Body of pancreas (tissue), 4 donors: ENCODE measurements at regions not wholly inside any gene's neighbourhood (a gene's known extent, or its start where the extent isn't known, plus 50 kb on each side); places are given as distances from the start of the nearest gene placed in this dataset.

Source experiments
- CTCF ChIP-seq, 7 experiments: fragments of 450-650 bp in 4 of 7; fragments of 200-600 bp in 3 of 7; sonication (generic) in 3 of 7; IDR thresholded peaks; one replicate each; pipeline ENCODE4 v1.5.1; 2016 to 2019; ENCODE audit warnings: antibody characterized with exemption in 7 of 7
- POLR2A ChIP-seq, 3 donors: fragments of 450-650 bp; IDR thresholded peaks; one replicate each; pipeline ENCODE4 v1.6.1; 2016; ENCODE audit warnings: antibody characterized with exemption in 3 of 3, mild to moderate bottlenecking in 2 of 3

GRCh38 chr2:200044453-200044852 lies 89.1 kb downstream of the MAIP1 start:
- TF ChIP-seq CTCF (IDR thresholded peaks at IDR 0.05): no peak
- no peak for TF ChIP-seq POLR2A (IDR thresholded peaks at IDR 0.05)
